Natural killer cell (primary cell): ENCODE measurements at regions not wholly inside any gene's neighbourhood (a gene's known extent, or its start where the extent isn't known, plus 50 kb on each side); places are given as distances from the start of the nearest gene placed in this dataset.

Experiments
- ATAC-seq, 3 donors: fragments of 150-1000 bp in 2 of 3; fragments of 200-7000 bp in 1 of 3; cut with Tn5 transposase; 1 replicate in 1 of 3; 2 replicates in 2 of 3; pipeline ENCODE4 v1.10.0; 2021; ENCODE audit warnings: mild to moderate bottlenecking in 2 of 3, moderate library complexity in 2 of 3
- DNase-seq, 2 donors: peaks; one replicate each; pipeline versions ENCODE4 v3.0.0 to v3.0.0-alpha.2; 2013 to 2021; ENCODE audit warnings: mixed read lengths in 1 of 2
- H3K27ac ChIP-seq: one replicate; pipeline ENCODE4 v1.5.1; 2013; ENCODE audit warnings: mild to moderate bottlenecking, low read length
- H3K27me3 ChIP-seq: one replicate; pipeline ENCODE4 v1.6.1; 2013; ENCODE audit warnings: low read length; ENCODE audit not compliant: control insufficient read depth, insufficient read depth
- H3K36me3 ChIP-seq: one replicate; pipeline ENCODE4 v1.6.1; 2013; ENCODE audit warnings: low read length; ENCODE audit not compliant: control insufficient read depth, insufficient read depth
- H3K4me1 ChIP-seq: one replicate; pipeline ENCODE4 v1.6.1; 2013; ENCODE audit warnings: low read length; ENCODE audit not compliant: control insufficient read depth, insufficient read depth
- H3K4me3 ChIP-seq: one replicate; pipeline ENCODE4 v1.5.1; 2013; ENCODE audit warnings: low read length
- H3K9me3 ChIP-seq: one replicate; pipeline ENCODE4 v1.6.1; 2013; ENCODE audit warnings: low read length; ENCODE audit not compliant: control insufficient read depth, insufficient read depth
- H3K27ac Mint-ChIP-seq, 2 donors: one replicate each; pipeline ENCODE4 v1.8.0; 2022; ENCODE audit warnings: mild to moderate bottlenecking in 2 of 2, mixed read lengths in 2 of 2, moderate library complexity in 1 of 2
- H3K27me3 Mint-ChIP-seq, 2 donors: one replicate each; pipeline ENCODE4 v1.8.0; 2022; ENCODE audit warnings: low read depth in 2 of 2, mixed read lengths in 2 of 2
- H3K36me3 Mint-ChIP-seq: one replicate; pipeline ENCODE4 v1.8.0; 2022; ENCODE audit warnings: mixed read lengths
- H3K4me1 Mint-ChIP-seq, 2 donors: one replicate each; pipeline ENCODE4 v1.8.0; 2022; ENCODE audit warnings: mixed read lengths in 2 of 2
- H3K4me3 Mint-ChIP-seq: one replicate; pipeline ENCODE4 v1.8.0; 2022; ENCODE audit warnings: mild to moderate bottlenecking, moderate library complexity, mixed read lengths
- H3K9me3 Mint-ChIP-seq, 2 donors: one replicate each; pipeline ENCODE4 v1.8.0; 2022; ENCODE audit warnings: mixed read lengths in 2 of 2
- CTCF ChIP-seq: fragments of 200-600 bp; IDR thresholded peaks from one replicate; pipeline ENCODE4 v1.8.0; 2022; ENCODE audit warnings: antibody characterized with exemption
- WGBS: methylation state at CpG from one replicate; pipeline ENCODE4 v1.1.7; 2013; ENCODE audit warnings: missing lambda C conversion rate; ENCODE audit not compliant: insufficient coverage; 5-methylcytosine and 5-hydroxymethylcytosine counted together
- intact Hi-C: fragments of 100-400 bp; cut with micrococcal nuclease; formaldehyde crosslinking; loops from one replicate; pipeline ENCODE4 v1.14.2; 2022

- no peak overlapping the region for H3K27ac ChIP-seq
- Mint-ChIP-seq H3K36me3 (no peaks in the 10 kb centered on the region), H3K27me3 (peaks cover 6 to 12% of the 10 kb centered on the region in 2 donors), H3K9me3 (peaks cover 0 to 2% of the 10 kb centered on the region in 2 donors), H3K27ac (no peak overlapping the region), H3K4me1 (no peaks in the 10 kb centered on the region), H3K4me3 (no peak overlapping the region)
- ATAC-seq (no peak), DNase-seq (no peak)
- H3K36me3 ChIP-seq = no peaks in the 10 kb centered on the region
- H3K4me3 ChIP-seq = no peak overlapping the region
- no peaks in the 10 kb centered on the region for H3K9me3 ChIP-seq
- no peaks in the 10 kb centered on the region for H3K4me1 ChIP-seq
- H3K27me3 ChIP-seq = no peaks in the 10 kb centered on the region
- no peak for TF ChIP-seq CTCF
- no CpG with 5 or more reads among the region's 1 CpG for WGBS
- intact Hi-C loops = no loop called here
Measured at GRCh38 chr2:147098940-147099339, 745.9 kb upstream of the ACVR2A start.

- no peaks in the 10 kb centered on the region for H3K9me3 ChIP-seq
- H3K4me1 ChIP-seq = no peaks in the 10 kb centered on the region
- H3K27me3 ChIP-seq = no peaks in the 10 kb centered on the region
- Mint-ChIP-seq H3K36me3 (no peaks in the 10 kb centered on the region), H3K9me3 (no peaks in the 10 kb centered on the region), H3K27ac (no peak overlapping the region), H3K4me3 (no peak overlapping the region), H3K4me1 (no peaks in the 10 kb centered on the region), H3K27me3 (peaks cover 6 to 10% of the 10 kb centered on the region in 2 donors)
- intact Hi-C loops = no loop called here
- H3K27ac ChIP-seq = no peak overlapping the region
- DNase-seq (no peak), ATAC-seq (no peak)
- no peak overlapping the region for H3K4me3 ChIP-seq
- H3K36me3 ChIP-seq = no peaks in the 10 kb centered on the region
- no peak for TF ChIP-seq CTCF
Measured at GRCh38 chr2:147097747-147098146, 747.1 kb upstream of the ACVR2A start.

- Mint-ChIP-seq H3K36me3 (no peaks in the 10 kb centered on the region), H3K9me3 (no peaks in the 10 kb centered on the region), H3K27ac (no peak overlapping the region), H3K4me1 (no peaks in the 10 kb centered on the region), H3K4me3 (no peak overlapping the region), H3K27me3 (peaks cover 6 to 10% of the 10 kb centered on the region in 2 donors)
- no peaks in the 10 kb centered on the region for H3K27me3 ChIP-seq
- no peaks in the 10 kb centered on the region for H3K9me3 ChIP-seq
- intact Hi-C loops = no loop called here
- H3K4me3 ChIP-seq = no peak overlapping the region
- ATAC-seq (no peak), DNase-seq (no peak)
- H3K27ac ChIP-seq = no peak overlapping the region
- no peaks in the 10 kb centered on the region for H3K36me3 ChIP-seq
- H3K4me1 ChIP-seq = no peaks in the 10 kb centered on the region
- no peak for TF ChIP-seq CTCF
Measured at GRCh38 chr2:147096671-147097070, 748.2 kb upstream of the ACVR2A start.

- H3K4me3 Mint-ChIP-seq = no peak overlapping the region
- no peaks in the 10 kb centered on the region for H3K36me3 ChIP-seq
- H3K27me3 Mint-ChIP-seq = peaks cover 6 to 10% of the 10 kb centered on the region in 2 donors
- H3K4me3 ChIP-seq = no peak overlapping the region
- ATAC-seq (no peak), DNase-seq (no peak)
- no peaks in the 10 kb centered on the region for H3K36me3 Mint-ChIP-seq
- no peaks in the 10 kb centered on the region for H3K4me1 Mint-ChIP-seq
- no peak for TF ChIP-seq CTCF
- H3K4me1 ChIP-seq = no peaks in the 10 kb centered on the region
- no peak overlapping the region for H3K27ac ChIP-seq
- intact Hi-C loops = no loop called here
- 100% methylated on average over 2 of the region's 2 CpGs for WGBS
- no peak overlapping the region for H3K27ac Mint-ChIP-seq
- no peaks in the 10 kb centered on the region for H3K27me3 ChIP-seq
- H3K9me3 Mint-ChIP-seq = no peaks in the 10 kb centered on the region
- H3K9me3 ChIP-seq = no peaks in the 10 kb centered on the region
Measured at GRCh38 chr2:147095376-147095775, 749.5 kb upstream of the ACVR2A start.
